Nephron progenitor cell (in vitro differentiated cells): ENCODE measurements at regions not wholly inside any gene's neighbourhood (a gene's known extent, or its start where the extent isn't known, plus 50 kb on each side); places are given as distances from the start of the nearest gene placed in this dataset.

Experiments used
- DNase-seq: peaks from one replicate; pipeline ENCODE4 v3.0.0; 2021
- H3K27ac Mint-ChIP-seq: 2 replicates; pipeline ENCODE4 v1.8.0; 2021; ENCODE audit warnings: mild to moderate bottlenecking, moderate library complexity, mixed read lengths
- H3K27me3 Mint-ChIP-seq: 2 replicates; pipeline ENCODE4 v1.8.0; 2021; ENCODE audit warnings: mild to moderate bottlenecking, low read depth, mixed read lengths; ENCODE audit not compliant: poor library complexity
- H3K36me3 Mint-ChIP-seq: 2 replicates; pipeline ENCODE4 v1.8.0; 2021; ENCODE audit warnings: low read depth, mixed read lengths
- H3K4me1 Mint-ChIP-seq: 2 replicates; pipeline ENCODE4 v1.8.0; 2021; ENCODE audit warnings: mixed read lengths
- H3K4me3 Mint-ChIP-seq: 2 replicates; pipeline ENCODE4 v1.8.0; 2021; ENCODE audit warnings: mild to moderate bottlenecking, moderate library complexity, mixed read lengths
- H3K9me3 Mint-ChIP-seq: 2 replicates; pipeline ENCODE4 v1.8.0; 2021; ENCODE audit warnings: mild to moderate bottlenecking, moderate library complexity, mixed read lengths
- TF ChIP-seq, protein P1 (sequence below): fragments of 200-600 bp; sonication (generic); IDR thresholded peaks from 2 replicates; pipeline ENCODE4 v1.5.0; 2021; ENCODE audit warnings: antibody characterized with exemption

DNA sequence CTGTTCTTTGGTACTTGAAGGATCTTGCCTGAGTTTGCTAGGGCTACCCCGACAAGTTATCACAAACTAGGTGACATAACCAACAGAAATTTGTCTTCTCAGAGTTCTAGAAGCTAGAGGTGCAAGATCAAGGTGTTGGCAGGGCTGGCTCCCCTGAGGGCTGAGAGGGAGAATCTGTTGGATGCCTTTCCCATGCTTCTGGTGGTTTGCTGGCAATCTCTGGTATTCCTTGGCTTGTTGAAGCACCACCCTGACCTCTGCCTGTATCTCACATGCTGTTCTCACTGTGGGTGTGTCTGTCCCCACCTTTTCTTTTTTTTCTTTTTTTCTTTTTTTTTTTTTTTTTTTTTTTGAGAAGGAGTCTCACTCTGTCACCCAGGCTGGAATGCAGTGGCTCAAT, 81.2 kb downstream of the VCPKMT start:
- no peaks in the 10 kb centered on the region for H3K36me3 Mint-ChIP-seq
- no peaks in the 10 kb centered on the region for H3K9me3 Mint-ChIP-seq
- no peak overlapping the region for H3K27ac Mint-ChIP-seq
- TF ChIP-seq, protein P1, sequence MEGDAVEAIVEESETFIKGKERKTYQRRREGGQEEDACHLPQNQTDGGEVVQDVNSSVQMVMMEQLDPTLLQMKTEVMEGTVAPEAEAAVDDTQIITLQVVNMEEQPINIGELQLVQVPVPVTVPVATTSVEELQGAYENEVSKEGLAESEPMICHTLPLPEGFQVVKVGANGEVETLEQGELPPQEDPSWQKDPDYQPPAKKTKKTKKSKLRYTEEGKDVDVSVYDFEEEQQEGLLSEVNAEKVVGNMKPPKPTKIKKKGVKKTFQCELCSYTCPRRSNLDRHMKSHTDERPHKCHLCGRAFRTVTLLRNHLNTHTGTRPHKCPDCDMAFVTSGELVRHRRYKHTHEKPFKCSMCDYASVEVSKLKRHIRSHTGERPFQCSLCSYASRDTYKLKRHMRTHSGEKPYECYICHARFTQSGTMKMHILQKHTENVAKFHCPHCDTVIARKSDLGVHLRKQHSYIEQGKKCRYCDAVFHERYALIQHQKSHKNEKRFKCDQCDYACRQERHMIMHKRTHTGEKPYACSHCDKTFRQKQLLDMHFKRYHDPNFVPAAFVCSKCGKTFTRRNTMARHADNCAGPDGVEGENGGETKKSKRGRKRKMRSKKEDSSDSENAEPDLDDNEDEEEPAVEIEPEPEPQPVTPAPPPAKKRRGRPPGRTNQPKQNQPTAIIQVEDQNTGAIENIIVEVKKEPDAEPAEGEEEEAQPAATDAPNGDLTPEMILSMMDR, result no peak
- no peak for DNase-seq
- peaks cover 16% of the 10 kb centered on the region for H3K27me3 Mint-ChIP-seq
- no peak overlapping the region for H3K4me3 Mint-ChIP-seq
- H3K4me1 Mint-ChIP-seq, result no peaks in the 10 kb centered on the region

DNA sequence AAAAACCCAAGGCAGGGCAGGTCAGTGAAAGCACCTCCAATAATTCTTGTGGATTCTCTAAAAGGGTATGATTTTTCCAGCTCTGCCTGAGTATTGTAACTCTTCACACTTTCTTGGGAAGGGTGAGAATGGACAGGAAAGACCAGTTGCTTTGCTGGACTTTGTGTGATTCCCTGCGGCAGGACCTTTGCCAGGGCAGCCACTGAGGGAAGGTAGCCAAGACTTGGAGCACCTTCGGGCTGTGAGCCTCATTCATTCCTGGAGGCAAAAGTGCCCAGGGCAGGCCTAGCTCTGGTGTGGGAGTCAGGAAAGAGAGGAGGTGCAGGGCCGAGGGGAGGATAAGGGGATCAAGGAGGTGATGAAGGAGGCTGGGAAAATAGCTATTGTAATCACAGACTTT, 80.2 kb downstream of the VCPKMT start:
- Mint-ChIP-seq H3K9me3 (no peaks in the 10 kb centered on the region), H3K36me3 (no peaks in the 10 kb centered on the region)
- TF ChIP-seq, protein P1, result no peak

DNA sequence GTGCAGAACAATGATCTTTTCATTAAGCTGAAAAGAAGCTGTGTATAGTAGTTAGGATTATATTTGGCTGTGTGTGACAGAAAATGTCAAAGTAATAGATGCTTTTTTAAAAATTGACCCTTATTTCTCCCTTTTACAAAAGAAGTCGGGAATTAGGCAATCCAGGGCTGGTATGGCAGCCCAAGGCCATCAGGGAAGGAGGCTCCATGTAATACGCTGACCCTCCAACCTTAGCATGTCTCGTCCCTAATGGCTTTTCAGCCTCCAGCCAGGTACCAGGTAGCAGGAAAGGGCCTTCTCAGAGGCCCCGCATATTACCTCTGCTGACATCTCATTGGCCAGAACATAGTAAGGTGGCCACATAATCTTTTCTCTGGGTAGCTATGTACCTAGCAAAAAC, 79.7 kb downstream of the VCPKMT start:
- Mint-ChIP-seq H3K27ac (no peak overlapping the region), H3K4me3 (no peak overlapping the region), H3K4me1 (peaks cover 7% of the 10 kb centered on the region), H3K36me3 (no peaks in the 10 kb centered on the region), H3K9me3 (no peaks in the 10 kb centered on the region), H3K27me3 (peaks cover 15% of the 10 kb centered on the region)
- TF ChIP-seq, protein P1, result no peak
- DNase-seq, result no peak

More for the DNA sequence above, 80.2 kb downstream of the VCPKMT start:
- Mint-ChIP-seq H3K27me3 (peaks cover 16% of the 10 kb centered on the region), H3K4me1 (peaks cover 7% of the 10 kb centered on the region), H3K4me3 (no peak overlapping the region), H3K27ac (no peak overlapping the region)
- no peak for DNase-seq

DNA sequence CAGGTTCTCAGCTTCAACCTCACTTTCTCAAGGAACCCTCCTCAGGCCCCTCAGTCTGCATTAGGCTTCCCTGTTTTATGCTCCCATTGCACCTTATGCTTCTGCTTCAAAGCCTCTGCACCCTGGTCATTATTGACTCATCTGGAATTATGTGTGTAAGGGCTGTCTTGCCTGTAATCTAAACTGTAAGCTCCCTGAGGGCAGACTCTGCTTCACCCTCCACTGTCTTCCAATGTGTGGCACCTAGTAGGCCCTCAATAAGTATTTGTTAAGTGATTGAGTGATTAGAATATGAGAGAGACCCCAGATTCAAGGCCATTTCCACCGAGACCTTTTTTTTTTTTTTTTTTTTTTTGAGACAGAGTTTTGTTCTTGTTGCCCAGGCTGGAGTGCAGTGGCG, 79.1 kb downstream of the VCPKMT start:
- Mint-ChIP-seq H3K27me3 (peaks cover 10% of the 10 kb centered on the region), H3K4me3 (no peak overlapping the region), H3K36me3 (no peaks in the 10 kb centered on the region), H3K27ac (no peak overlapping the region), H3K4me1 (peaks cover 7% of the 10 kb centered on the region), H3K9me3 (no peaks in the 10 kb centered on the region)
- TF ChIP-seq, protein P1, result no peak
- DNase-seq, result no peak

DNA sequence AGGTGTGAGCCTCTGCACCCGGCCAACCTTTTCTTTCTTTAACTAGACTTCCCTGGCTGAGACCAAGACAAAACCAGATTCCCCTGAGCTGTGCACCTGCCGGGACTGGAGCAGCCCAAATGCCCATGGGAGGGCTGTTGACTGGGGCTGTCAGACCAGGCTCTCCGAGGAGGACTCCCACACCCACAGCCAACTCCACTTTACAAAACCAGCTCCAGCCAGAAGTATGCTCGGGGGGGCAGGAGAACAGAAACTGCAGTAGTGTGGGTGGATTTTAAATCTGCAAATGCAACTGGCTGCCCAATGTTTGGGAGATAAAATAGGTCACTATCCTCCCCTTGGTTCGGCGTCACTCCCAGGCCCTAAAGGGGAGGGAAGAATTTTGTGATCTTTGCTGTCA, 78.5 kb downstream of the VCPKMT start:
- TF ChIP-seq, protein P1, result no peak
- Mint-ChIP-seq H3K27ac (no peak overlapping the region), H3K4me3 (no peak overlapping the region), H3K4me1 (peaks cover 7% of the 10 kb centered on the region), H3K36me3 (no peaks in the 10 kb centered on the region), H3K9me3 (no peaks in the 10 kb centered on the region), H3K27me3 (peaks cover 10% of the 10 kb centered on the region)
- DNase-seq, result no peak

DNA sequence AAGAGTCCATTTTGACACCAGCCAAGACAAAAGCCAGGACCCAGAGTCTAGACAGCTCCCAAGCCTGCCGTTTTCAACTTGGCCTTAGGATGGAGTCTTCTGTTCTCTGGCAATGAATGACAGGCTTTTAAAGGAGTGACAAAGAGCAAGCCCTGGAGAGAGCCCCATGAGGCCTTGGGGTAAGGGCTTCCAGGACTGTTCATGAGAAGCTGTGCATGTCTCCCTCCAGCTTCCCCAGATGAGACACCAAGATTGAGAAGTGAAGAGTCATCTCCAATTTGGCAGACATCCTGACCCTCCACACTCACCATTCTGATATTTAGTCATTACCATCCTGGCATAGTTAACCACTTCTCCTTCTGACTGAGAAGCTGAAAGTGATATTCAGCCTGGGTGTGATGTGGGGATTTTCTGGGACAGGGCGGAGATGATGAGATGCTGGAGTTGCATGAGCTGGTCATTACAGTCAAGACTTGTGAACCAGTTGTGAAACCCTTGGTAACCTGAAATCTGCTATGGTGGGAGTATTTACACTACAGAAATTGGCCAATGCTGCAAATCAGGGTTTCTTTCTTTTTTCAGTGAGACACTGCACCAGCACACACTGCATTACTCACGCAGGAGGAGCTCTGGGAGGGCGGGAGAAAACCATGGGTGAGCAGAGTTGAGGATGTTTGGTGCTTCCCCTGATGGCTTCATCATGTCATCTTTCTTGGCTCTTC, 77.8 kb downstream of the VCPKMT start:
- DNase-seq, result no peak
- no peaks in the 10 kb centered on the region for H3K9me3 Mint-ChIP-seq
- TF ChIP-seq, protein P1, result no peak
- no peak overlapping the region for H3K27ac Mint-ChIP-seq
- peaks cover 7% of the 10 kb centered on the region for H3K4me1 Mint-ChIP-seq
- H3K36me3 Mint-ChIP-seq, result no peaks in the 10 kb centered on the region
- H3K4me3 Mint-ChIP-seq, result no peak overlapping the region
- H3K27me3 Mint-ChIP-seq, result peaks cover 10% of the 10 kb centered on the region
